Body of pancreas (tissue), 4 donors: ENCODE measurements at regions not wholly inside any gene's neighbourhood (a gene's known extent, or its start where the extent isn't known, plus 50 kb on each side); places are given as distances from the start of the nearest gene placed in this dataset.

Source experiments
- ATAC-seq: fragments of 150-250 bp; one replicate; pipeline ENCODE4 v1.9.1; 2016
- DNase-seq, 4 donors: peaks; one replicate each; pipeline ENCODE4 v3.0.0-alpha.2; 2019
- H3K27ac ChIP-seq, 4 donors: fragments of 200-600 bp; sonication (generic); 1 replicate in 3 of 4; 2 replicates in 1 of 4; pipeline versions ENCODE4 v1.5.1 to v1.6.1; 2016 to 2019; ENCODE audit warnings: mild to moderate bottlenecking in 1 of 4, mixed read lengths in 1 of 4, moderate library complexity in 1 of 4
- H3K27me3 ChIP-seq, 2 donors: fragments of 200-600 bp; sonication (generic); one replicate each; pipeline ENCODE4 v1.6.0; 2016; ENCODE audit warnings: mild to moderate bottlenecking in 1 of 2
- H3K36me3 ChIP-seq, 2 donors: fragments of 200-600 bp; sonication (generic); replicated peaks in 1 of 2; 2 replicates each; pipeline ENCODE4 v1.5.1; 2016; ENCODE audit warnings: low read depth in 2 of 2; ENCODE audit not compliant: insufficient read depth in 1 of 2
- H3K4me1 ChIP-seq: fragments of 200-600 bp; sonication (generic); one replicate; pipeline ENCODE4 v1.6.0; 2016
- H3K4me3 ChIP-seq, 2 donors: fragments of 200-600 bp; sonication (generic); 1 replicate in 1 of 2; 2 replicates in 1 of 2; pipeline ENCODE4 v1.5.1; 2016 to 2019
- H3K9me3 ChIP-seq, 3 donors: fragments of 200-600 bp; sonication (generic); 1 replicate in 2 of 3; 2 replicates in 1 of 3; pipeline ENCODE4 v1.5.1; 2016
- POLR2A ChIP-seq, 3 donors: fragments of 450-650 bp; IDR thresholded peaks; one replicate each; pipeline ENCODE4 v1.6.1; 2016; ENCODE audit warnings: antibody characterized with exemption in 3 of 3, mild to moderate bottlenecking in 2 of 3
- WGBS, 2 donors: methylation state at CpG; one replicate each; pipeline ENCODE4 v1.1.5; 2017; 5-methylcytosine and 5-hydroxymethylcytosine counted together
- intact Hi-C: fragments of 100-400 bp; cut with DNase I; formaldehyde crosslinking; loops from one replicate; pipeline ENCODE4 v1.15.1; 2023
- TF ChIP-seq, protein P1 (sequence below), 7 experiments: fragments of 450-650 bp in 4 of 7; fragments of 200-600 bp in 3 of 7; sonication (generic) in 3 of 7; IDR thresholded peaks; one replicate each; pipeline ENCODE4 v1.5.1; 2016 to 2019; ENCODE audit warnings: antibody characterized with exemption in 7 of 7

DNA sequence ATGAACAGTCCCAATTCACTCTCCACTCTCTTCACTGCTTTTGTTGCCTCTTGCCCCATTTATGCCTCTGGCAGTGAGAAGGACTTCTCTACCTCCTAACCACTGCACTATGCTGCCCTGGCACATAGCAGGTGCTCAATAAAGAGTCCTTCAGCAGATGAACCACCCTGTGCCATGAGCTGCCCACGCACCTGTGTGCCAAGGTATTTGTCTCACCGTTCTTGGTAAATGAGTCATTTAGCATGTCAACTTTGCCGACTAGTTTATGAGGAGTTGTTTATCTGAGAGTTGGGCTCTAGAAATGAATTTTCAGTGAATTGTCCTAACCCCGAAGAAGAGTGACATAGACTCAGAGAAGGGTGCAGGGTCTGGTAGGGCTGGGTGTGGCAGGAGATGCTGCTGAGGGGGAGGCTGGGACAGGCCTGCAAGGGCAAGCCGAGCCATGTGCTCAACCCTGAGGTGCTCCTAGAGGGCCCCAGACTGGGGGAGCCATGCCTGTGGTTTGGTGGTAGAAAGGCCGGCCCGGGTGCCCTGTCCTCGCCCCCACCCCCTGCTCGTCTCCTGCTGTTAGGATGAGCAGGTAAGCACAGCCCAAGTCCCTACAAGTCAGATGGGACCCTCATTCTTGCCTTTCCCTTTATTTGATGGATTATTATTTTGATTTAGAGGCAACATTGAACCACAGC is 654.5 kb downstream of the MATN1 start:
- Histone ChIP-seq H3K9me3 (no peaks in the 10 kb centered on the region), H3K4me3 (no peak overlapping the region), H3K4me1 (no peaks in the 10 kb centered on the region), H3K27ac (no peak overlapping the region), H3K27me3 (no peaks in the 10 kb centered on the region), H3K36me3 (no peaks in the 10 kb centered on the region)
- ATAC-seq (no peak), DNase-seq (no peak)
- no peak for TF ChIP-seq POLR2A (IDR thresholded peaks at IDR 0.05)
- TF ChIP-seq, protein P1, sequence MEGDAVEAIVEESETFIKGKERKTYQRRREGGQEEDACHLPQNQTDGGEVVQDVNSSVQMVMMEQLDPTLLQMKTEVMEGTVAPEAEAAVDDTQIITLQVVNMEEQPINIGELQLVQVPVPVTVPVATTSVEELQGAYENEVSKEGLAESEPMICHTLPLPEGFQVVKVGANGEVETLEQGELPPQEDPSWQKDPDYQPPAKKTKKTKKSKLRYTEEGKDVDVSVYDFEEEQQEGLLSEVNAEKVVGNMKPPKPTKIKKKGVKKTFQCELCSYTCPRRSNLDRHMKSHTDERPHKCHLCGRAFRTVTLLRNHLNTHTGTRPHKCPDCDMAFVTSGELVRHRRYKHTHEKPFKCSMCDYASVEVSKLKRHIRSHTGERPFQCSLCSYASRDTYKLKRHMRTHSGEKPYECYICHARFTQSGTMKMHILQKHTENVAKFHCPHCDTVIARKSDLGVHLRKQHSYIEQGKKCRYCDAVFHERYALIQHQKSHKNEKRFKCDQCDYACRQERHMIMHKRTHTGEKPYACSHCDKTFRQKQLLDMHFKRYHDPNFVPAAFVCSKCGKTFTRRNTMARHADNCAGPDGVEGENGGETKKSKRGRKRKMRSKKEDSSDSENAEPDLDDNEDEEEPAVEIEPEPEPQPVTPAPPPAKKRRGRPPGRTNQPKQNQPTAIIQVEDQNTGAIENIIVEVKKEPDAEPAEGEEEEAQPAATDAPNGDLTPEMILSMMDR (IDR thresholded peaks at IDR 0.05): no peak
- WGBS, 2 donors: 70 to 73% methylated on average over 9 of the region's 9 CpGs
- intact Hi-C loops: no loop called here

DNA sequence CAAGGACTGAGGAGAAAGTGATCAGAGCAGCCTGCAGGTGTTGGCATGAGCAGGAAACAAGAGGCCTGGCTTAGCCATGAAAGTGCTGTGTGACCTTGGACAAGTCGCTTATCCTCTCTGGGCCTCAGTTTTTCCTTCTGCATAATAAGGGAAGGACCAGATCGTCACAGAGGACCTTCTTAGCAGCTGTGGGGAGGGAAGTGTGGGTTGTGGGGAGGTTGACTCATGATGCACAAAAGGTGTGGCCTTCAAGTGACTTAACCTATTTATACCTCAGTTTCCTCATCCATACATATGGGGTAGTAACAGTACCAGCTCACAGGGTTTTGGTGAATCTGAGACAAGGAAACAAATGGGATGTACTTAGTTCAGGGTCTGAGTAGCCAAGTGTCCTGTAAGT is 658.8 kb downstream of the MATN1 start:
- Histone ChIP-seq H3K9me3 (no peaks in the 10 kb centered on the region), H3K36me3 (no peaks in the 10 kb centered on the region), H3K27ac (no peak overlapping the region), H3K4me1 (no peaks in the 10 kb centered on the region), H3K4me3 (no peak overlapping the region), H3K27me3 (no peaks in the 10 kb centered on the region)
- whole genome bisulfite sequencing, 2 donors: 22 to 33% methylated on average over 2 of the region's 2 CpGs
- TF ChIP-seq, protein P1 (IDR thresholded peaks at IDR 0.05): no peak
- TF ChIP-seq POLR2A (IDR thresholded peaks at IDR 0.05): no peak
- intact Hi-C loops: no loop called here
- DNase-seq (no peak), ATAC-seq (no peak)

- 61 to 71% methylated on average over 7 of the region's 7 CpGs for WGBS, 2 donors
- Histone ChIP-seq H3K36me3 (no peaks in the 10 kb centered on the region), H3K4me3 (no peak overlapping the region), H3K27me3 (no peaks in the 10 kb centered on the region), H3K27ac (no peak overlapping the region), H3K4me1 (no peaks in the 10 kb centered on the region), H3K9me3 (no peaks in the 10 kb centered on the region)
- ATAC-seq: no peak
- no peak for DNase-seq
- intact Hi-C loops: no loop called here
- no peak for TF ChIP-seq POLR2A (IDR thresholded peaks at IDR 0.05)
- TF ChIP-seq, protein P1 (IDR thresholded peaks at IDR 0.05): no peak
Measured at GRCh38 chr1:30063621-30064280, 659.6 kb downstream of the MATN1 start.

DNA sequence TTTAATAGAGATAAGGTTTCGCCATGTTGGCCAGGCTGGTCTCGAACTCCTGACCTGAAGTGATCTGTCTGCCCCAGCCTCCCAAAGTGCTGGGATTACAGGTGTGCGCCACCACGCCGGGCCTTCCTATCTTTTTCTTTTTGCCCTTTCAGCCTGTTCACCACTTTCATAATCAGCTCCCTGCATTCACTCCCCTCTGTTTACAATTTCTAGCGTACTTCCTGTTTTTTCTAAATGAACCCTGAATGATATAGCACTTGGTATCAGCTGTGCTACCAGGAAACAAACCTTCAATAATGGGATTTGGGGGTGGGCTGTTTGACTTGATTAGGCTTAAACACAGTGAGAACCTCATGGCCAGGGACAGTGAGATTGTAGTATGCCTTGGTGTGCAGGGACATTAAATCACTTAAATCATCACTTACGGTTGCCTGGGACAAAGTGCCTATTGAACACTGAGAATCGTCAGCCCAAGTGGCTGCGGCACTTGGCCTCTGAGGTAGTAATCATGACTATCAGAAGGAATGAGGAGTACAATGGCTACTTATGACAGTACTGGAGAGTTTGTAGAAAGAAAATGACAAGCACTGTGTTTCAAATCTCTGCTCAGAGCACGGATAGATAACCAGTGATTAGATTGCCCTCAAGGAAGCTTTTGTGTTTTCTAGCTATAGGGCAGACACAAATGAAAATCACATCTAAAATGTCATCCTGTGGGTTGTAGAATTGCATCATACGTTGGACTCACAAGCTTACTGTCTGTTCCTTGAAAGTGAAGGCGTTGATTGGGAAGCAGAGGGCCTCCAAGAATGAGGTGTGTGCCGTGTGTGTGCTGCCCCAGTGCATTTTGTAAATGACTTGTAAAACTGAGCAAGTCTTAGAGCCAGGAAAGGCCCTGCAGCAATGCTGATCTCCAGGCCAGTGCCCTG is 661.8 kb downstream of the MATN1 start:
- ATAC-seq (no peak), DNase-seq (no peak)
- H3K4me3 ChIP-seq: no peak overlapping the region
- intact Hi-C loops: no loop called here
- no peaks in the 10 kb centered on the region for H3K27me3 ChIP-seq
- 71 to 80% methylated on average over 13 of the region's 13 CpGs for WGBS, 2 donors
- no peaks in the 10 kb centered on the region for H3K4me1 ChIP-seq
- H3K27ac ChIP-seq: no peak overlapping the region
- H3K36me3 ChIP-seq: no peaks in the 10 kb centered on the region
- TF ChIP-seq POLR2A (IDR thresholded peaks at IDR 0.05): no peak
- TF ChIP-seq, protein P1 (IDR thresholded peaks at IDR 0.05): no peak
- H3K9me3 ChIP-seq: no peaks in the 10 kb centered on the region
